GM12878 (cell line): ENCODE measurements at regions not wholly inside any gene's neighbourhood (a gene's known extent, or its start where the extent isn't known, plus 50 kb on each side); places are given as distances from the start of the nearest gene placed in this dataset.

ENCODE experiments used
- ATAC-seq: fragments of 200-7000 bp; cut with Tn5 transposase; 3 replicates; pipeline ENCODE4 v1.9.1; 2020; ENCODE audit warnings: mild to moderate bottlenecking, moderate library complexity
- BruUV-seq: library from RNA; stranded (reverse); fragments of 400-500 nt; replicated peaks from 2 replicates; lab custom pipeline; 2021; lab: Mats Ljungman, UMichigan
- CTCF ChIA-PET: fragments of 300-600 bp; sonication (Branson Sonifier 250); formaldehyde crosslinking; extraction: SDS; loops from one replicate; lab custom pipeline; 2021; ENCODE audit warnings: inconsistent platforms; lab: Yijun Ruan, JAX
- POLR2A ChIA-PET: fragments of 350-600 bp; formaldehyde crosslinking; extraction: SDS; loops from one replicate; lab custom pipeline; 2021; ENCODE audit warnings: inconsistent platforms; lab: Charles Lee
- RAD21 ChIA-PET: fragments of 300-600 bp; sonication (Branson Sonifier 250); formaldehyde crosslinking; loops from one replicate; lab custom pipeline; 2023; ENCODE audit warnings: antibody characterized with exemption; ENCODE audit not compliant: unreplicated experiment; lab: Charles Lee
- SMC1A ChIA-PET: fragments of 300-600 bp; sonication (Branson Sonifier 250); formaldehyde crosslinking; loops from one replicate; lab custom pipeline; 2023; ENCODE audit not compliant: unreplicated experiment, uncharacterized antibody; lab: Charles Lee
- DNase-seq: peaks from one replicate; pipeline ENCODE4 v3.0.0-alpha.2; 2011; ENCODE audit warnings: low read depth, low spot score
- FAIRE-seq: peaks from 3 replicates; lab custom pipeline; 2011; peaks lifted over from hg19 to GRCh38; lab: Jason Lieb, UNC
- H2AFZ ChIP-seq: 2 replicates; pipeline ENCODE4 v1.6.0; 2011; ENCODE audit warnings: low read depth, low read length, control low read depth; ENCODE audit not compliant: control insufficient read depth
- H3K27ac ChIP-seq: 2 replicates; pipeline ENCODE4 v1.5.1; 2011; ENCODE audit warnings: control low read depth; ENCODE audit not compliant: control insufficient read depth, insufficient read depth
- H3K27me3 ChIP-seq, 2 experiments: replicated peaks in 1 of 2; 2 replicates each; pipeline versions ENCODE4 v1.6.0 to v1.6.1; 2011; ENCODE audit warnings: low read length in 1 of 2; ENCODE audit not compliant: control insufficient read depth in 2 of 2, insufficient read depth in 2 of 2
- H3K36me3 ChIP-seq, 2 experiments: 2 replicates each; pipeline ENCODE4 v1.5.1; 2011; ENCODE audit warnings: low read length in 1 of 2; ENCODE audit not compliant: control insufficient read depth in 2 of 2, insufficient read depth in 2 of 2
- H3K4me1 ChIP-seq: 2 replicates; pipeline ENCODE4 v1.6.1; 2011; ENCODE audit warnings: mild to moderate bottlenecking, low read length, moderate library complexity, mixed read lengths; ENCODE audit not compliant: control insufficient read depth, insufficient read depth
- H3K4me2 ChIP-seq: 2 replicates; pipeline ENCODE4 v1.6.0; 2011; ENCODE audit warnings: control low read depth; ENCODE audit not compliant: control insufficient read depth, insufficient read depth
- H3K4me3 ChIP-seq: fragments of 200-600 bp; sonication (generic); 2 replicates; pipeline ENCODE4 v1.5.1; 2016
- H3K79me2 ChIP-seq: 2 replicates; pipeline ENCODE4 v1.6.0; 2011; ENCODE audit warnings: low read length; ENCODE audit not compliant: control insufficient read depth, insufficient read depth
- H3K9ac ChIP-seq: 2 replicates; pipeline ENCODE4 v1.8.0; 2011; ENCODE audit warnings: low read length, control low read depth, mixed read lengths; ENCODE audit not compliant: control insufficient read depth, insufficient read depth
- H3K9me3 ChIP-seq: replicated peaks from 3 replicates; pipeline ENCODE4 v1.5.1; 2011; ENCODE audit warnings: mild to moderate bottlenecking, low read length; ENCODE audit not compliant: control insufficient read depth, insufficient read depth
- H4K20me1 ChIP-seq: 2 replicates; pipeline ENCODE4 v1.6.0; 2011; ENCODE audit not compliant: control insufficient read depth, insufficient read depth
- JUNB ChIP-seq: IDR thresholded peaks from 2 replicates; pipeline ENCODE4 v1.6.1; 2016; ENCODE audit warnings: antibody characterized with exemption, mild to moderate bottlenecking
- RAD21 ChIP-seq: IDR thresholded peaks from 2 replicates; pipeline ENCODE4 v1.6.1; 2011; ENCODE audit warnings: mild to moderate bottlenecking, low read depth, low read length, moderate library complexity; ENCODE audit not compliant: insufficient read depth
- SMC3 ChIP-seq: IDR thresholded peaks from 2 replicates; pipeline ENCODE4 v1.6.1; 2011; ENCODE audit warnings: low read length, improper control_type of control experiment, borderline replicate concordance
- SRF ChIP-seq, 2 experiments: IDR thresholded peaks; 2 replicates each; pipeline ENCODE4 v1.6.1; 2011; ENCODE audit warnings: low read depth in 2 of 2, low read length in 2 of 2, mild to moderate bottlenecking in 1 of 2, moderate library complexity in 1 of 2
- USF1 ChIP-seq: IDR thresholded peaks from 2 replicates; pipeline ENCODE4 v1.6.1; 2011; ENCODE audit warnings: borderline replicate concordance, low read depth, mild to moderate bottlenecking, moderate library complexity, mixed read lengths, low read length; ENCODE audit not compliant: insufficient read depth; ENCODE audit errors: extremely low read length
- ZNF592 ChIP-seq: fragments of 450-650 bp; IDR thresholded peaks from 2 replicates; pipeline ENCODE4 v1.6.1; 2017; ENCODE audit warnings: mild to moderate bottlenecking, moderate library complexity
- WGBS: methylation state at CpG from one replicate; pipeline ENCODE4 v1.1.6; 2016; ENCODE audit warnings: low lambda C conversion rate; ENCODE audit not compliant: insufficient replicate concordance, insufficient coverage; ENCODE audit errors: missing lambda C conversion rate; 5-methylcytosine and 5-hydroxymethylcytosine counted together
- in situ Hi-C: fragments of 300-500 bp; cut with MboI; formaldehyde crosslinking; loops from 9 replicates; pipeline ENCODE4 v1.14.3; 2018; ENCODE audit warnings: mixed read lengths
- intact Hi-C: fragments of 100-400 bp; cut with micrococcal nuclease; formaldehyde crosslinking; loops from one replicate; pipeline ENCODE4 v1.14.2; 2022; ENCODE audit not compliant: unreplicated experiment
- TF ChIP-seq, protein P1 (sequence below): fragments of 450-650 bp; IDR thresholded peaks from 2 replicates; pipeline ENCODE4 v1.6.1; 2016; ENCODE audit warnings: mild to moderate bottlenecking

DNA sequence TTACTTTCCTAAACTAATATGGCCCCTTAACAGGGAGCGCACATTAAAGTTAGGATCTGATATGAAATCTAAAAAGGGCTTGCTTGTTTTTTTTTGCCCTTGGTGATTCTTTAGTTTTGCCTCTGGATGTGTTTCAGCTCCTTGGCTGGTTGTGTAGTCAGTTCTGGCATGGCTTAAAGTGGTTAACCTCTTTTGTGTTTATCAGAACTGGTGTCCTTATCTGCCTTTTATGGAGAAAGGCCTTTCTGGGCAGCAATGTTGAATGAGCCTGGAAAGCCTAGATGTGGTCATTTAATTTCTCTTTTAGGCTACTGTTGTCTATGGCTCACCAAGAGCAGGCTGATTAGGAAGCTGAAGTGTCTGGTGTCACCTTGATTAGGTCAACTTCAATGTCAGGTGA, 254.5 kb upstream of the ROPN1 start:
- intact Hi-C loops: loop anchor here (5.0 to 10.0 kb wide), 3 partner anchors 39 to 232 kb away; no protein-coding TSS in a partner anchor
- H3K27ac ChIP-seq: no peak overlapping the region
- WGBS: 86% methylated on average over 1 of the region's 1 CpG
- no peak overlapping the region for H3K9ac ChIP-seq
- no peaks in the 10 kb centered on the region for H3K36me3 ChIP-seq
- H3K4me2 ChIP-seq: no peak overlapping the region
- no peak overlapping the region for H2AFZ ChIP-seq
- ATAC-seq: no peak
- BruUV-seq: no TSS peak
- H3K4me1 ChIP-seq: peaks cover 15% of the 10 kb centered on the region
- TF ChIP-seq, protein P1, sequence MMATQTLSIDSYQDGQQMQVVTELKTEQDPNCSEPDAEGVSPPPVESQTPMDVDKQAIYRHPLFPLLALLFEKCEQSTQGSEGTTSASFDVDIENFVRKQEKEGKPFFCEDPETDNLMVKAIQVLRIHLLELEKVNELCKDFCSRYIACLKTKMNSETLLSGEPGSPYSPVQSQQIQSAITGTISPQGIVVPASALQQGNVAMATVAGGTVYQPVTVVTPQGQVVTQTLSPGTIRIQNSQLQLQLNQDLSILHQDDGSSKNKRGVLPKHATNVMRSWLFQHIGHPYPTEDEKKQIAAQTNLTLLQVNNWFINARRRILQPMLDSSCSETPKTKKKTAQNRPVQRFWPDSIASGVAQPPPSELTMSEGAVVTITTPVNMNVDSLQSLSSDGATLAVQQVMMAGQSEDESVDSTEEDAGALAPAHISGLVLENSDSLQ: no peak
- no peaks in the 10 kb centered on the region; a peak in 1 of 4 replicates for H3K27me3 ChIP-seq
- H3K9me3 ChIP-seq: peaks cover 2% of the 10 kb centered on the region; the same call in 2 of the 3 replicates
- ChIA-PET SMC1A (interaction anchor here (0.6 to 3.2 kb wide), 15 partner anchors 10 to 304 kb away, joined by 3 to 12 read pairs (median 4); no protein-coding TSS in a partner anchor), CTCF (interaction anchor here (0.8 to 4.0 kb wide), 17 partner anchors 8 to 234 kb away, joined by 3 to 32 read pairs (median 5); no protein-coding TSS in a partner anchor), POLR2A (no interaction called here), RAD21 (interaction anchor here (1.0 to 1.3 kb wide), 3 partner anchors 10 to 162 kb away, joined by 4 to 6 read pairs (median 5); no protein-coding TSS in a partner anchor)
- DNase-seq: no peak
- H3K79me2 ChIP-seq: no peaks in the 10 kb centered on the region
- H4K20me1 ChIP-seq: no peaks in the 10 kb centered on the region
- no peak overlapping the region for H3K4me3 ChIP-seq
- in situ Hi-C loops: no loop called here
- no peak for FAIRE-seq

DNA sequence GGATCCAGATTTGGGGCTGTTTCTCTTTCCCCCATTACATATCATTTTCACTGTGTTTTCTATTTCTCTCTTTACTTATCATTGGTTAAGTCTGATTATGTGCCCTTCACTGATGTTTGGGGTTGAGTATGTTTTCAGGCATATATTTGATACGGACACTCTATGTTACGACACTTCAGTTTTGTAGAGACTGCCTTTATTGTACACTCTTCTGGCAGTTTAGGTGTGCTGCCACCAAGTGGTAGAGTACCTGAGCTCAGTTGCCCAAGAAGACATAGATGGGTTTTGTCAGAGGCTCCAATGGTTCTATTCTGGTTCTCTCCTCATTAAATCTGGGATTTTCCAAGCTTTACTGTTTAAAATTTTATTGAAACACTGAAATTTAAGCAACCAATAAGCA, 255.0 kb upstream of the ROPN1 start:
- no peak for DNase-seq
- no peaks in the 10 kb centered on the region for H3K36me3 ChIP-seq
- RAD21 ChIA-PET: interaction anchor here (0.7 to 2.2 kb wide), 6 partner anchors 10 to 232 kb away, joined by 3 to 6 read pairs (median 4); no protein-coding TSS in a partner anchor
- FAIRE-seq: no peak
- no peak overlapping the region for H3K4me2 ChIP-seq
- H3K79me2 ChIP-seq: no peaks in the 10 kb centered on the region
- no peak overlapping the region for H3K4me3 ChIP-seq
- no peaks in the 10 kb centered on the region; a peak in 1 of 4 replicates for H3K27me3 ChIP-seq
- in situ Hi-C loops (no loop called here), intact Hi-C loops (loop anchor here (5.0 to 10.0 kb wide), 3 partner anchors 40 to 232 kb away; no protein-coding TSS in a partner anchor)
- no TSS peak for BruUV-seq
- no peaks in the 10 kb centered on the region for H4K20me1 ChIP-seq
- peaks cover 2% of the 10 kb centered on the region; the same call in 2 of the 3 replicates for H3K9me3 ChIP-seq
- H3K27ac ChIP-seq: no peak overlapping the region
- SMC1A ChIA-PET: interaction anchor here (0.8 to 3.2 kb wide), 16 partner anchors 10 to 306 kb away, joined by 3 to 12 read pairs (median 4); no protein-coding TSS in a partner anchor
- CTCF ChIA-PET: interaction anchor here (0.6 to 4.0 kb wide), 21 partner anchors 9 to 258 kb away, joined by 3 to 32 read pairs (median 4); no protein-coding TSS in a partner anchor
- 30% methylated on average over 2 of the region's 2 CpGs for WGBS
- H2AFZ ChIP-seq: no peak overlapping the region
- no peak overlapping the region for H3K9ac ChIP-seq
- peak; percentile 84 for ATAC-seq
- POLR2A ChIA-PET: no interaction called here
- peaks cover 15% of the 10 kb centered on the region for H3K4me1 ChIP-seq
- TF ChIP-seq RAD21 (peak; percentile 59), JUNB (no peak), USF1 (no peak), SRF (IDR thresholded peaks at IDR 0.05; ENCODE audit: low read depth in 2 of 2, low read length in 2 of 2) (no peak), SMC3 (peak; percentile 58; the same call in 1 of the 2 replicates), ZNF592 (peak; percentile 49; the same call in 1 of the 2 replicates)
